ENCODE measurements at regions not wholly inside any gene's neighbourhood (a gene's known extent, or its start where the extent isn't known, plus 50 kb on each side); places are given as distances from the start of the nearest gene placed in this dataset.
"Not testable (repeated sequence)": the region's sequence is repeated elsewhere in the genome, so short reads cannot be mapped to it uniquely, and the experiment has no call there.

GRCh38 chrY:17459753-17460152 lies 420.3 kb downstream of the CDY2B start:
- TF ChIP-seq CTCF, POLR2A (IDR thresholded peaks at IDR 0.05): not testable (repeated sequence)
